Mesenchymal stem cell (in vitro differentiated cells and primary cell): ENCODE measurements at regions not wholly inside any gene's neighbourhood (a gene's known extent, or its start where the extent isn't known, plus 50 kb on each side); places are given as distances from the start of the nearest gene placed in this dataset.

Experiments used
- DNase-seq: peaks from one replicate; pipeline ENCODE4 v3.0.0-alpha.2; 2013
- H2AFZ ChIP-seq: one replicate; pipeline ENCODE4 v1.6.1; 2013; ENCODE audit warnings: low read depth, mild to moderate bottlenecking, control low read depth, inconsistent platforms, low read length, moderate library complexity
- H2AK5ac ChIP-seq: 2 replicates; pipeline ENCODE4 v1.6.1; 2013; ENCODE audit warnings: low read length, moderate library complexity, mild to moderate bottlenecking, inconsistent platforms; ENCODE audit not compliant: severe bottlenecking
- H2BK120ac ChIP-seq: one replicate; pipeline ENCODE4 v1.6.1; 2013; ENCODE audit warnings: low read depth, mild to moderate bottlenecking, inconsistent platforms, low read length, moderate library complexity
- H2BK12ac ChIP-seq, 2 experiments: one replicate each; pipeline ENCODE4 v1.6.1; 2013; ENCODE audit warnings: inconsistent platforms in 2 of 2, low read length in 2 of 2, mild to moderate bottlenecking in 2 of 2, moderate library complexity in 2 of 2, control low read depth in 1 of 2
- H2BK15ac ChIP-seq: one replicate; pipeline ENCODE4 v1.6.1; 2013; ENCODE audit warnings: mild to moderate bottlenecking, low read depth, inconsistent platforms; ENCODE audit not compliant: poor library complexity, severe bottlenecking
- H2BK5ac ChIP-seq: 2 replicates; pipeline ENCODE4 v1.6.1; 2013; ENCODE audit warnings: low read depth, mild to moderate bottlenecking, low read length, control low read depth, inconsistent platforms; ENCODE audit not compliant: poor library complexity, severe bottlenecking
- H3K14ac ChIP-seq, 2 experiments: one replicate each; pipeline ENCODE4 v1.6.1; 2013; ENCODE audit warnings: inconsistent platforms in 2 of 2, low read length in 2 of 2, control low read depth in 1 of 2, mild to moderate bottlenecking in 1 of 2, moderate library complexity in 1 of 2
- H3K18ac ChIP-seq, 2 experiments: one replicate each; pipeline ENCODE4 v1.6.1; 2013; ENCODE audit warnings: inconsistent platforms in 2 of 2, low read length in 2 of 2, control low read depth in 1 of 2, low read depth in 1 of 2, mild to moderate bottlenecking in 1 of 2
- H3K23ac ChIP-seq, 2 experiments: one replicate each; pipeline ENCODE4 v1.6.1; 2013; ENCODE audit warnings: inconsistent platforms in 2 of 2, low read length in 2 of 2, mild to moderate bottlenecking in 2 of 2, moderate library complexity in 2 of 2, control low read depth in 1 of 2
- H3K27ac ChIP-seq: 2 replicates; pipeline ENCODE4 v1.5.1; 2013; ENCODE audit warnings: mild to moderate bottlenecking, moderate library complexity, low read length, control low read depth, inconsistent platforms; ENCODE audit not compliant: poor library complexity, severe bottlenecking
- H3K27me3 ChIP-seq, 2 experiments: 2 replicates each; pipeline versions ENCODE4 v1.6.1 to v1.7.0; 2013; ENCODE audit warnings: low read length in 2 of 2, mild to moderate bottlenecking in 2 of 2, moderate library complexity in 2 of 2, control low read depth in 1 of 2, inconsistent platforms in 1 of 2; ENCODE audit not compliant: control insufficient read depth in 1 of 2, insufficient read depth in 1 of 2
- H3K36me3 ChIP-seq, 2 experiments: 2 replicates each; pipeline versions ENCODE4 v1.6.1 to v1.7.0; 2013; ENCODE audit warnings: low read length in 2 of 2, control low read depth in 1 of 2, inconsistent platforms in 1 of 2, low read depth in 1 of 2, mild to moderate bottlenecking in 1 of 2; ENCODE audit not compliant: insufficient read depth in 2 of 2, control insufficient read depth in 1 of 2
- H3K4ac ChIP-seq, 2 experiments: one replicate each; pipeline ENCODE4 v1.6.1; 2013; ENCODE audit warnings: inconsistent platforms in 2 of 2, low read length in 2 of 2, mild to moderate bottlenecking in 2 of 2, moderate library complexity in 2 of 2, control low read depth in 1 of 2, low read depth in 1 of 2
- H3K4me1 ChIP-seq: 2 replicates; pipeline ENCODE4 v1.6.1; 2013; ENCODE audit warnings: low read depth, low read length, control low read depth; ENCODE audit not compliant: control insufficient read depth, insufficient read depth
- H3K4me2 ChIP-seq: 2 replicates; pipeline ENCODE4 v1.6.1; 2013; ENCODE audit warnings: low read length, mild to moderate bottlenecking, inconsistent platforms; ENCODE audit not compliant: poor library complexity, severe bottlenecking
- H3K4me3 ChIP-seq, 2 experiments: 2 replicates each; pipeline versions ENCODE4 v1.5.1 to v1.7.0; 2013; ENCODE audit warnings: low read length in 2 of 2, mild to moderate bottlenecking in 2 of 2, control low read depth in 1 of 2, low read depth in 1 of 2; ENCODE audit not compliant: insufficient read depth in 1 of 2
- H3K79me1 ChIP-seq: replicated peaks from 2 replicates; pipeline ENCODE4 v1.6.1; 2013; ENCODE audit warnings: mild to moderate bottlenecking, control low read depth, low read length, inconsistent platforms; ENCODE audit not compliant: poor library complexity, severe bottlenecking
- H3K9ac ChIP-seq: 2 replicates; pipeline ENCODE4 v1.7.0; 2013; ENCODE audit warnings: mild to moderate bottlenecking, low read length, moderate library complexity
- H3K9me3 ChIP-seq: 2 replicates; pipeline ENCODE4 v1.7.0; 2013; ENCODE audit warnings: mild to moderate bottlenecking, low read length; ENCODE audit not compliant: control insufficient read depth
- H4K8ac ChIP-seq: one replicate; pipeline ENCODE4 v1.6.1; 2013; ENCODE audit warnings: inconsistent platforms, mild to moderate bottlenecking, low read length, moderate library complexity
- H4K91ac ChIP-seq: one replicate; pipeline ENCODE4 v1.6.1; 2013; ENCODE audit warnings: mild to moderate bottlenecking, low read length, inconsistent platforms
- WGBS: methylation state at CpG from one replicate; pipeline ENCODE4 v1.1.7; 2013; ENCODE audit warnings: mixed read lengths; 5-methylcytosine and 5-hydroxymethylcytosine counted together

GRCh38 chr1:212190169-212190568 is 95.0 kb upstream of the PPP2R5A start:
- no peak overlapping the region for H3K14ac ChIP-seq
- 88% methylated on average over 16 of the region's 17 CpGs for WGBS
- H3K27me3 ChIP-seq = peaks cover 0 to 5% of the 10 kb centered on the region in 2 experiments
- no peak overlapping the region for H4K91ac ChIP-seq
- no peak overlapping the region for H4K8ac ChIP-seq
- H3K4ac ChIP-seq = no peak overlapping the region
- no peak overlapping the region for H3K27ac ChIP-seq
- no peak overlapping the region for H2BK120ac ChIP-seq
- no peak overlapping the region for H3K23ac ChIP-seq
- H2BK15ac ChIP-seq = no peak overlapping the region
- H2AFZ ChIP-seq = no peak overlapping the region
- no peak overlapping the region for H2BK5ac ChIP-seq
- H3K4me1 ChIP-seq = no peaks in the 10 kb centered on the region
- no peak overlapping the region for H2AK5ac ChIP-seq
- no peak overlapping the region for H2BK12ac ChIP-seq
- no peak overlapping the region for H3K18ac ChIP-seq
- no peak overlapping the region for H3K4me3 ChIP-seq
- H3K36me3 ChIP-seq = no peaks in the 10 kb centered on the region
- H3K4me2 ChIP-seq = no peak overlapping the region
- H3K79me1 ChIP-seq = no peaks in the 10 kb centered on the region
- H3K9me3 ChIP-seq = peaks cover 6% of the 10 kb centered on the region
- no peak overlapping the region for H3K9ac ChIP-seq
- no peak for DNase-seq

- Histone ChIP-seq H2BK15ac (no peak overlapping the region), H3K4me2 (no peak overlapping the region), H4K8ac (no peak overlapping the region), H3K27me3 (peaks cover 0 to 5% of the 10 kb centered on the region in 2 experiments), H2BK5ac (no peak overlapping the region), H3K9me3 (peaks cover 6% of the 10 kb centered on the region), H2BK120ac (no peak overlapping the region), H3K14ac (no peak overlapping the region), H2BK12ac (no peak overlapping the region), H2AK5ac (no peak overlapping the region), H3K23ac (no peak overlapping the region), H3K4me1 (no peaks in the 10 kb centered on the region), H3K4ac (no peak overlapping the region), H3K27ac (no peak overlapping the region), H4K91ac (no peak overlapping the region), H3K79me1 (no peaks in the 10 kb centered on the region), H3K9ac (no peak overlapping the region), H3K36me3 (no peaks in the 10 kb centered on the region), H2AFZ (no peak overlapping the region), H3K18ac (no peak overlapping the region), H3K4me3 (no peak overlapping the region)
- WGBS = 50% methylated on average over 1 of the region's 2 CpGs
- no peak for DNase-seq
Observed at GRCh38 chr1:212192261-212192998, 92.8 kb upstream of the PPP2R5A start.

- H4K91ac ChIP-seq = no peak overlapping the region
- no peak overlapping the region for H3K23ac ChIP-seq
- H3K9me3 ChIP-seq = peaks cover 6% of the 10 kb centered on the region
- no peaks in the 10 kb centered on the region for H3K36me3 ChIP-seq
- no peak overlapping the region for H4K8ac ChIP-seq
- no peak overlapping the region for H3K4ac ChIP-seq
- no peak overlapping the region for H2AFZ ChIP-seq
- no peak overlapping the region for H2BK120ac ChIP-seq
- no peak overlapping the region for H3K4me3 ChIP-seq
- H3K9ac ChIP-seq = no peak overlapping the region
- no peak overlapping the region for H3K14ac ChIP-seq
- WGBS = 100% methylated on average over 3 of the region's 3 CpGs
- H3K27ac ChIP-seq = no peak overlapping the region
- no peak overlapping the region for H2BK12ac ChIP-seq
- no peaks in the 10 kb centered on the region for H3K27me3 ChIP-seq
- H2BK15ac ChIP-seq = no peak overlapping the region
- no peaks in the 10 kb centered on the region for H3K79me1 ChIP-seq
- no peak overlapping the region for H2AK5ac ChIP-seq
- no peak overlapping the region for H2BK5ac ChIP-seq
- no peaks in the 10 kb centered on the region for H3K4me1 ChIP-seq
- H3K4me2 ChIP-seq = no peak overlapping the region
- no peak overlapping the region for H3K18ac ChIP-seq
- no peak for DNase-seq
Observed at GRCh38 chr1:212196355-212196754, 88.9 kb upstream of the PPP2R5A start.

GRCh38 chr1:212201461-212201860 is 83.7 kb upstream of the PPP2R5A start:
- H2BK12ac ChIP-seq = no peak overlapping the region
- no peaks in the 10 kb centered on the region for H3K9me3 ChIP-seq

More at GRCh38 chr1:212201461-212201860, 83.7 kb upstream of the PPP2R5A start:
- H3K9ac ChIP-seq = no peak overlapping the region
- H2BK120ac ChIP-seq = no peak overlapping the region
- H3K18ac ChIP-seq = no peak overlapping the region
- whole genome bisulfite sequencing = 73% methylated on average over 1 of the region's 3 CpGs
- H2AK5ac ChIP-seq = no peak overlapping the region
- no peak overlapping the region for H2BK15ac ChIP-seq
- no peaks in the 10 kb centered on the region for H3K79me1 ChIP-seq
- H4K8ac ChIP-seq = no peak overlapping the region
- H3K23ac ChIP-seq = no peak overlapping the region
- H4K91ac ChIP-seq = no peak overlapping the region
- H3K4me3 ChIP-seq = no peak overlapping the region
- no peak overlapping the region for H2AFZ ChIP-seq
- no peak overlapping the region for H3K14ac ChIP-seq
- H2BK5ac ChIP-seq = no peak overlapping the region
- peaks cover 0 to 6% of the 10 kb centered on the region in 2 experiments for H3K27me3 ChIP-seq
- H3K36me3 ChIP-seq = no peaks in the 10 kb centered on the region
- H3K4me1 ChIP-seq = no peaks in the 10 kb centered on the region
- no peak overlapping the region for H3K27ac ChIP-seq
- H3K4me2 ChIP-seq = no peak overlapping the region
- no peak for DNase-seq
- H3K4ac ChIP-seq = no peak overlapping the region
